K562 (cell line): ENCODE measurements at regions not wholly inside any gene's neighbourhood (a gene's known extent, or its start where the extent isn't known, plus 50 kb on each side); places are given as distances from the start of the nearest gene placed in this dataset.

Experiments used
- BRD4 ChIP-seq: fragments of 200-600 bp; sonication (generic); IDR thresholded peaks from 2 replicates; pipeline ENCODE4 v1.6.1; 2017; ENCODE audit warnings: inconsistent platforms
- E2F1 ChIP-seq: sonication (generic); formaldehyde crosslinking; IDR thresholded peaks from 2 replicates; pipeline ENCODE4 v1.8.1; 2023; ENCODE audit warnings: mild to moderate bottlenecking, missing genetic modification reagents, moderate library complexity
- E2F3 ChIP-seq: fragments of 250-450 bp; sonication (Bioruptor Pico); IDR thresholded peaks from 2 replicates; pipeline ENCODE4 v1.4.0; 2020; ENCODE audit warnings: mild to moderate bottlenecking
- ELF1 ChIP-seq: fragments of 200-800 bp; sonication (Bioruptor generic); IDR thresholded peaks from 2 replicates; pipeline ENCODE4 v1.6.1; 2016; ENCODE audit warnings: missing genetic modification characterization, missing compliant biosample characterization
- ETV5 ChIP-seq: sonication (generic); formaldehyde crosslinking; IDR thresholded peaks from 2 replicates; pipeline ENCODE4 v1.4.0; 2020; ENCODE audit warnings: low read depth, mild to moderate bottlenecking, missing genetic modification reagents
- HDAC3 ChIP-seq: fragments of 450-650 bp; IDR thresholded peaks from 2 replicates; pipeline ENCODE4 v1.6.1; 2018; ENCODE audit warnings: borderline replicate concordance, mild to moderate bottlenecking, moderate library complexity; ENCODE audit not compliant: partially characterized antibody
- HDAC8 ChIP-seq: fragments of 450-650 bp; IDR thresholded peaks from 2 replicates; pipeline ENCODE4 v1.6.1; 2016; ENCODE audit warnings: mild to moderate bottlenecking, missing genetic modification characterization, moderate library complexity, missing compliant biosample characterization
- HLTF ChIP-seq: fragments of 450-650 bp; IDR thresholded peaks from 2 replicates; pipeline ENCODE4 v1.6.1; 2016
- HNRNPLL ChIP-seq: fragments of 200-400 bp; formaldehyde crosslinking; IDR thresholded peaks from 2 replicates; pipeline ENCODE4 v1.6.1; 2017; ENCODE audit warnings: low read length, low read depth, mild to moderate bottlenecking; ENCODE audit not compliant: poor library complexity, severe bottlenecking
- MYBL2 ChIP-seq, 2 experiments: fragments of 450-650 bp in 1 of 2; sonication (generic) in 1 of 2; formaldehyde crosslinking in 1 of 2; IDR thresholded peaks; 2 replicates each; pipeline versions ENCODE4 v1.6.1 to v1.8.1; 2017 to 2022; ENCODE audit warnings: borderline replicate concordance in 1 of 2, inconsistent platforms in 1 of 2, low read depth in 1 of 2, mild to moderate bottlenecking in 1 of 2, missing genetic modification reagents in 1 of 2, moderate library complexity in 1 of 2
- OTX1 ChIP-seq: fragments of 450-650 bp; formaldehyde crosslinking; IDR thresholded peaks from 2 replicates; pipeline ENCODE4 v1.4.0; 2022; ENCODE audit warnings: mild to moderate bottlenecking
- RBM17 ChIP-seq: fragments of 200-400 bp; formaldehyde crosslinking; IDR thresholded peaks from 2 replicates; pipeline ENCODE4 v1.6.1; 2017; ENCODE audit warnings: low read depth, mild to moderate bottlenecking, low read length, borderline replicate concordance
- RBM34 ChIP-seq: fragments of 200-400 bp; formaldehyde crosslinking; IDR thresholded peaks from 2 replicates; pipeline ENCODE4 v1.6.1; 2018; ENCODE audit warnings: low read length, borderline replicate concordance; ENCODE audit not compliant: insufficient read depth
- ZNF282 ChIP-seq: sonication (generic); formaldehyde crosslinking; IDR thresholded peaks from 2 replicates; pipeline ENCODE4 v1.8.1; 2023; ENCODE audit warnings: missing genetic modification reagents
- ZNF584 ChIP-seq: fragments of 200-800 bp; sonication (Bioruptor generic); IDR thresholded peaks from 2 replicates; pipeline ENCODE4 v1.6.1; 2016; ENCODE audit warnings: low read depth, mild to moderate bottlenecking, missing genetic modification characterization, missing compliant biosample characterization

- no peak for TF ChIP-seq RBM34
- no peak for TF ChIP-seq E2F1 (CRISPR knock-in tag)
- TF ChIP-seq HNRNPLL, result no peak
- TF ChIP-seq E2F3 (CRISPR knock-in tag), result no peak
- TF ChIP-seq ZNF584, result no peak
- TF ChIP-seq HLTF, result no peak
- no peak for TF ChIP-seq HDAC8 (tag)
- no peak for TF ChIP-seq OTX1
- no peak for TF ChIP-seq MYBL2 (IDR thresholded peaks at IDR 0.05; ENCODE audit: low read depth)
- TF ChIP-seq MYBL2 (CRISPR knock-in tag; IDR thresholded peaks at IDR 0.05; ENCODE audit: borderline replicate concordance), result no peak
- TF ChIP-seq HDAC3, result no peak
- TF ChIP-seq ELF1 (tag), result no peak
- TF ChIP-seq BRD4, result no peak
- TF ChIP-seq ZNF282 (CRISPR knock-in tag), result no peak
- no peak for TF ChIP-seq RBM17
- no peak for TF ChIP-seq ETV5 (CRISPR knock-in tag)
These were observed 1252.9 kb upstream of the ACVR2A start (continued) for GRCh38 chr2:146591908-146592307.
